T47D (cell line): ENCODE measurements at regions not wholly inside any gene's neighbourhood (a gene's known extent, or its start where the extent isn't known, plus 50 kb on each side); places are given as distances from the start of the nearest gene placed in this dataset.
"Not testable (repeated sequence)": the region's sequence is repeated elsewhere in the genome, so short reads cannot be mapped to it uniquely, and the experiment has no call there.

Experiments used
- DNase-seq, 2 experiments: peaks; one replicate each; pipeline versions ENCODE4 v3.0.0 to v3.0.0-alpha.2; 2011 to 2012; ENCODE audit warnings: low read depth in 1 of 2, low spot score in 1 of 2
- JUND ChIP-seq: IDR thresholded peaks from 2 replicates; pipeline ENCODE4 v1.6.1; 2012; ENCODE audit warnings: low read depth
- in situ Hi-C: cut with HindIII; loops from 2 replicates; pipeline ENCODE4 v1.10.0; 2016; ENCODE audit warnings: low sequenced_read_pairs, low pct_unique_long_range_greater_than_20kb

- DNase-seq = no peak
- no peak for TF ChIP-seq JUND
- in situ Hi-C loops = no loop called here
Measured at GRCh38 chr10:33052263-33052875, 94.3 kb upstream of the ITGB1 start.

DNA sequence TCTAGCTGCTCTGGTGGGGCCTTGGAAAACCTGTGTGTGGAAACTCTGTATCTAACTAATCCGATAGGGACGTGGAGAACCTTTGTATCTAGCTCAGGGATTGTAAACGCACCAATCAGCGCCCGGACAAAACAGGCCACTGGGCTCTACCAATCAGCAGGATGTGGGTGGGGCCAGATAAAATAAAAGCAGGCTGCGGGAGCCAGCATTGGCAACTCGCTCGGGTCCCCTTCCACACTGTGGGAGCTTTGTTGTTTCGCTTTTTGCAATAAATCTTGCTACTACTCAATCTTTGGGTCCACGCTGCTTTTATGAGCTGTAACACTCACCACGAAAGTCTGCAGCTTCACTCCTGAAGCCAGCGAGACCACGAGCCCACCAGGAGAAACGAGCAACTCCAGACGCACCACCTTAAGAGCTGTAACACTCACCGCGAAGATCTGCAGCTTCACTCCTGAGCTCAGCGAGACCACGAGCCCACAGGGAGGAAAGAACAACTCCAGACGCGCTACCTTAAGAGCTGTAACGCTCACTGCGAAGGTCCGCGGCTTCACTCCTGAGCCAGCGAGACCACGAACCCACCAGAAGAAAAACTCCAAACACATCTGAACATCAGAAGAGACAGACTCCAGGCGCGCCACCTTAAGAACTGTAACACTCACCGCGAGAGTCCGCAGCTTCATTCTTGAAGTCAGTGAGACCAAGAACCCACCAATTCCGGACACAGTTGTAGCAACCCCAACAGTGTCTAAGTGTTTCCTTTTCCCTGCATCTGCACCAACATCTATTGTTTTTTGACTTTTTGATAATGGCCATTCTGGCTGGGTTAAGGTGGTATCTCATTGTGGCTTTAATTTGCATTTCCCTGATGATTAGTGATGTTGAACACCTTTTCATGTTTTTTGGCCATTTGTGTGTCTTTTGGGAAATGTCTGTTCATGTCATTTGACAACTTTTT is 92.2 kb upstream of the ITGB1 start:
- DNase-seq, in situ Hi-C loops: not testable (repeated sequence)

DNA sequence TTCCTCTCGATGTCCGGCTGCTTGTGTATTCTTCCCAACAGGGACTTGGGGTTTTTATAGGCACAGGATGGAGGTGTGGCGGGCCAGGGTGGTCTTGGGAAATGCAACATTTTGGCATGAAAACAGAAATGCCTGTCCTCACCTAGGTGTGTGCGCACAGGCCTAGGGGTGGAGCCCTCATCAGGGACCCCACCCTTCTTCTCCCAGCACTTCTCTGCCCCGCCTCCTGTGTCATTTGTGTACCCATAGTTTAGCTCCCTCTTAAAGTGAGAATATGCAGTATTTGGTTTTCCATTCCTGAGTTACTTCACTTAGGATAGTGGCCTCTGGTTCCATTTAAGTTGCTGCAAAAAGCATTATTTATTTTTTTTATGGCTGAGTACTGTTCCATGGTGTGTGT is 90.2 kb upstream of the ITGB1 start:
- in situ Hi-C loops = no loop called here
- DNase-seq = no peak
- TF ChIP-seq JUND = no peak

DNA sequence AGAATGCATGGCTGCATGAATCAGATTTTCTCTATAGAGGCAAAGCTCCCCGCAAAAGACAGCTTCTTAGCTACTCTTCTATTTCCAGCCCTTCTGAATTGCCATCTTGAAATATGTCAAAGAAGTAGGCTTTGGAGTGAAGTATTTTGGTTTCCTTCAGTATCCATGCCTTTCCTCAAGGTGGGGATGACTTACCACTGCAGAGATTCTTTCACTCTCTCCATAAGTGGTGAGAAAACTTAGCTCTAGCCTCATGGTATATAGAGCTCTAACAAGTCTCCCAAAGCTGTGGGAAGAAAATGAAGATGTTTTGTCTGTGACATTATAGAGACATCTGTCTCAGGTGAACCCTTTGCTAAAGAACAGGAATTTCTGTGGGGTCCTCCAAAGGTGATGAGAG is 89.6 kb upstream of the ITGB1 start:
- no peak for TF ChIP-seq JUND
- no peak for DNase-seq
- in situ Hi-C loops = no loop called here

DNA sequence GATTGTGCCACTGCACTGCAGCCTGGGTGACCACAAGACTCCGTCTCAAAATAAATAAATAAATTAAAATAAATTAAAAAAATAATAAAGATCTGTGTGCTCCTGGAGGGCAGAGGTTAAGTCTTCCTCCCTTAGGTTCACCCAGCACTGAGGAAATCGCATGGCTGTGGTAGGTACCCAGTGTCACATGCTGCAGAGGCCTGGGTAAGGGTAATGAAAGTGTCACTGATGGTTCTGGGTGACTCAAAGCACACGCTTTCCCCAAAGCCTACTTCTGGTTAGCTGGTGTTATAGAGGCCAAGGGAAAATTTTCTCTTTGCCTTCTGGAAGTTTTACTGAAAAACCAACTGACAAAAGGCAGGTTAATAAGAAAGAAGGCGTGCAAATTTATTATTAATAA is 88.8 kb upstream of the ITGB1 start:
- DNase-seq = no peak
- in situ Hi-C loops = no loop called here
- no peak for TF ChIP-seq JUND

DNA sequence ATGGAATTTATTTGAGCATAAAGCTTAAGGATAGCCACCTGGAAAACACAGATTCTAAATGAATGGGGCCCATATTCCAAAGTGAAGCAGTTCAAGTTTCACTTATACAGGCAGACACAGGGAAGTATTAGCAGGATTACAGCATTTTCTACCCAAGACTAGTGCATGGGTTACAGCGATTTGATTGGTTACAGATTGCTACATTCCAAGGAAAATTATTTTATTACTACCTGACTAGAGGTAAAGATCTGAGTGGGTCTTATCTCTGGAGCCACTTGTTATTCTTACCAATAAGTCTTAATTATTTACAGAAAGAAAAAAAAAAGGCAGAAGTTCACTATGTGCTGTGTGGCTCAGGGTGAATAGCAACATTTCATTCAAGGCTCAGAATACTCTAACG is 87.4 kb upstream of the ITGB1 start:
- TF ChIP-seq JUND = no peak
- no peak for DNase-seq
- in situ Hi-C loops = no loop called here

DNA sequence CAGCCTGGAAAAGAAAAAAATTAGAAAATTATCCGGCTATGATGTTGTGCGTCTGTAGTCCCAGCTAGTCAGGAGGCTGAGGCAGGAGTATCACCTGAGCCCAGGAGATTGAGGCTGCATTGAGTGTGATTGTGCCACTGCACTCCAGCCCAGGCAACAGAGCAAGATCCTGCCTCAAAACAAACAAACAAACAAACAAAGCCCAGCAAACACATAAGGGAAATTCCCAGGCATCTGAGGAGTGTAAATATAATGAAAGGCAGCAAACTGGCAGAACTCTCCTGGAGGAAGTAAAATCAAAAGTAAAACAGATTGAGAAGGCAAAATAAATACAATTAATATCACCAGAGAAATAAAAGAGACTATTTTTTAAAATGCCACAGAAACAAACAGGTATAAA is 84.5 kb upstream of the ITGB1 start:
- in situ Hi-C loops = no loop called here
- no peak for TF ChIP-seq JUND
- no peak for DNase-seq

- no peak for TF ChIP-seq JUND
- in situ Hi-C loops = no loop called here
- no peak for DNase-seq
Measured at GRCh38 chr10:33041783-33042437, 83.9 kb upstream of the ITGB1 start.

GRCh38 chr10:33040436-33040835 is 82.4 kb upstream of the ITGB1 start:
- DNase-seq = no peak
- TF ChIP-seq JUND = no peak
- in situ Hi-C loops = no loop called here

GRCh38 chr10:33039181-33039580 is 81.2 kb upstream of the ITGB1 start:
- in situ Hi-C loops = no loop called here
- DNase-seq = peak in 1 of 2 experiments; percentile 9
- no peak for TF ChIP-seq JUND

GRCh38 chr10:33038672-33039071 is 80.6 kb upstream of the ITGB1 start:
- no peak for TF ChIP-seq JUND
- no peak for DNase-seq
- in situ Hi-C loops = no loop called here

GRCh38 chr10:33037726-33038125 is 79.7 kb upstream of the ITGB1 start:
- no peak for TF ChIP-seq JUND
- DNase-seq = no peak
- in situ Hi-C loops = no loop called here

- no peak for TF ChIP-seq JUND
- in situ Hi-C loops = no loop called here
- no peak for DNase-seq
Measured at GRCh38 chr10:33036670-33037069, 78.6 kb upstream of the ITGB1 start.
